H1 (cell line): ENCODE measurements at regions not wholly inside any gene's neighbourhood (a gene's known extent, or its start where the extent isn't known, plus 50 kb on each side); places are given as distances from the start of the nearest gene placed in this dataset.

Source experiments
- CTCF ChIA-PET: fragments of 300-600 bp; sonication (Branson Sonifier 250); formaldehyde crosslinking; loops from one replicate; lab custom pipeline; 2021; ENCODE audit not compliant: partially characterized antibody; lab: Charles Lee
- POLR2A ChIA-PET: fragments of 300-600 bp; sonication (Branson Sonifier 250); formaldehyde crosslinking; loops from one replicate; lab custom pipeline; 2021; ENCODE audit warnings: inconsistent platforms; ENCODE audit not compliant: partially characterized antibody; lab: Charles Lee
- DNase-seq, 2 experiments: peaks; one replicate each; pipeline versions ENCODE4 v3.0.0 to v3.0.0-alpha.2; 2010 to 2022; ENCODE audit warnings: low spot score in 2 of 2, low read depth in 1 of 2, mixed read lengths in 1 of 2
- FAIRE-seq: peaks from 2 replicates; lab custom pipeline; 2011; peaks lifted over from hg19 to GRCh38; lab: Jason Lieb, UNC
- H2AFZ ChIP-seq: 2 replicates; pipeline ENCODE4 v1.8.1; 2012; ENCODE audit warnings: low read length, inconsistent platforms
- H2AK5ac ChIP-seq: 2 replicates; pipeline ENCODE4 v1.6.1; 2013; ENCODE audit warnings: low read depth, low read length
- H2BK120ac ChIP-seq: replicated peaks from 2 replicates; pipeline ENCODE3; 2013; ENCODE audit warnings: low read depth, low read length, inconsistent platforms
- H2BK12ac ChIP-seq: 2 replicates; pipeline ENCODE4 v1.6.1; 2013; ENCODE audit warnings: low read depth, low read length
- H2BK15ac ChIP-seq: 2 replicates; pipeline ENCODE4 v1.6.1; 2013; ENCODE audit warnings: low read length
- H2BK20ac ChIP-seq: 2 replicates; pipeline ENCODE4 v1.6.1; 2013; ENCODE audit warnings: low read length
- H2BK5ac ChIP-seq: 2 replicates; pipeline ENCODE4 v1.6.1; 2013; ENCODE audit warnings: low read depth, low read length
- H3K14ac ChIP-seq: 2 replicates; pipeline ENCODE4 v1.6.1; 2013; ENCODE audit warnings: inconsistent platforms; ENCODE audit not compliant: insufficient read length
- H3K18ac ChIP-seq: 2 replicates; pipeline ENCODE4 v1.6.1; 2013; ENCODE audit warnings: low read length; ENCODE audit errors: extremely low read depth
- H3K23ac ChIP-seq: 2 replicates; pipeline ENCODE4 v1.6.1; 2013; ENCODE audit warnings: inconsistent platforms; ENCODE audit not compliant: insufficient read length
- H3K23me2 ChIP-seq: 2 replicates; pipeline ENCODE4 v1.6.1; 2013; ENCODE audit warnings: low read depth, low read length
- H3K27ac ChIP-seq: 2 replicates; pipeline ENCODE4 v1.6.1; 2011; ENCODE audit warnings: low read depth, low read length, inconsistent platforms
- H3K27me3 ChIP-seq, 4 experiments: replicated peaks in 1 of 4; 1 replicate in 1 of 4; 2 replicates in 3 of 4; pipeline versions ENCODE4 v1.6.1 to v1.8.1; 2011 to 2013; ENCODE audit warnings: low read length in 3 of 4, mild to moderate bottlenecking in 3 of 4, inconsistent platforms in 2 of 4, mixed read lengths in 2 of 4, moderate library complexity in 1 of 4; ENCODE audit not compliant: control insufficient read depth in 3 of 4, insufficient read depth in 3 of 4; ENCODE audit errors: extremely low read depth in 1 of 4
- H3K36me3 ChIP-seq, 4 experiments: 2 replicates each; pipeline versions ENCODE4 v1.6.1 to v1.8.1; 2011 to 2013; ENCODE audit warnings: mild to moderate bottlenecking in 4 of 4, low read length in 3 of 4, moderate library complexity in 2 of 4, control low read depth in 1 of 4, inconsistent platforms in 1 of 4; ENCODE audit not compliant: insufficient read depth in 4 of 4, control insufficient read depth in 2 of 4
- H3K4ac ChIP-seq: replicated peaks from 2 replicates; pipeline ENCODE3; 2013; ENCODE audit warnings: low read length, low read depth, mixed read lengths, inconsistent platforms; ENCODE audit not compliant: insufficient read length
- H3K4me1 ChIP-seq, 4 experiments: replicated peaks in 1 of 4; 1 replicate in 1 of 4; 2 replicates in 3 of 4; pipeline versions ENCODE4 v1.6.1 to v1.8.1; 2011 to 2013; ENCODE audit warnings: low read length in 3 of 4, inconsistent platforms in 2 of 4, mixed read lengths in 1 of 4; ENCODE audit not compliant: insufficient read depth in 4 of 4, control insufficient read depth in 3 of 4
- H3K4me2 ChIP-seq, 2 experiments: 2 replicates each; pipeline versions ENCODE4 v1.6.1 to v1.8.1; 2011 to 2013; ENCODE audit warnings: low read depth in 2 of 2, low read length in 2 of 2, control low read depth in 1 of 2, inconsistent platforms in 1 of 2, mild to moderate bottlenecking in 1 of 2; ENCODE audit not compliant: insufficient read depth in 1 of 2
- H3K4me3 ChIP-seq, 4 experiments: fragments of 200-600, 300-600 bp in 1 of 4; sonication (generic), shearing (Covaris generic), sonication (Bioruptor Twin) in 1 of 4; 2 replicates each; pipeline versions ENCODE4 v1.5.1 to v1.8.1; 2011 to 2016; ENCODE audit warnings: low read length in 4 of 4, low read depth in 3 of 4, control low read depth in 2 of 4, inconsistent platforms in 2 of 4, mild to moderate bottlenecking in 2 of 4, mixed read lengths in 1 of 4, moderate library complexity in 1 of 4; ENCODE audit not compliant: insufficient read depth in 2 of 4; ENCODE audit errors: extremely low read depth in 1 of 4
- H3K56ac ChIP-seq: replicated peaks from 2 replicates; pipeline ENCODE3; 2013; ENCODE audit warnings: low read depth, mild to moderate bottlenecking, mixed read lengths, low read length, inconsistent platforms; ENCODE audit not compliant: insufficient read length
- H3K79me1 ChIP-seq: 2 replicates; pipeline ENCODE4 v1.6.1; 2013; ENCODE audit warnings: low read depth, low read length, control low read depth
- H3K79me2 ChIP-seq, 2 experiments: 2 replicates each; pipeline versions ENCODE4 v1.6.1 to v1.8.1; 2012 to 2013; ENCODE audit warnings: low read length in 2 of 2, mild to moderate bottlenecking in 2 of 2, inconsistent platforms in 1 of 2; ENCODE audit not compliant: insufficient read depth in 2 of 2, control insufficient read depth in 1 of 2
- H3K9ac ChIP-seq, 4 experiments: replicated peaks in 1 of 4; 1 replicate in 1 of 4; 2 replicates in 3 of 4; pipeline versions ENCODE4 v1.6.1 to v1.8.1; 2011 to 2013; ENCODE audit warnings: low read depth in 3 of 4, low read length in 3 of 4, control low read depth in 2 of 4, mild to moderate bottlenecking in 2 of 4, moderate library complexity in 2 of 4, inconsistent platforms in 1 of 4; ENCODE audit errors: extremely low read depth in 1 of 4
- H3K9me3 ChIP-seq, 2 experiments: 2 replicates each; pipeline versions ENCODE4 v1.6.1 to v1.8.1; 2012 to 2013; ENCODE audit warnings: mild to moderate bottlenecking in 2 of 2, moderate library complexity in 2 of 2, control low read depth in 1 of 2, inconsistent platforms in 1 of 2, low read depth in 1 of 2, low read length in 1 of 2, mixed read lengths in 1 of 2; ENCODE audit not compliant: insufficient read depth in 2 of 2
- H4K20me1 ChIP-seq, 2 experiments: replicated peaks in 1 of 2; 2 replicates each; pipeline versions ENCODE3 to v1.8.1; 2011 to 2013; ENCODE audit warnings: inconsistent platforms in 2 of 2, low read length in 2 of 2, mild to moderate bottlenecking in 1 of 2; ENCODE audit not compliant: insufficient read depth in 2 of 2, control insufficient read depth in 1 of 2
- H4K5ac ChIP-seq: 2 replicates; pipeline ENCODE4 v1.6.1; 2013; ENCODE audit warnings: low read length, low read depth, mixed read lengths, inconsistent platforms; ENCODE audit not compliant: insufficient read length
- H4K8ac ChIP-seq: 2 replicates; pipeline ENCODE4 v1.8.0; 2013; ENCODE audit warnings: mild to moderate bottlenecking, moderate library complexity, low read length, inconsistent platforms; ENCODE audit not compliant: insufficient read depth; ENCODE audit errors: extremely low read depth
- H4K91ac ChIP-seq: replicated peaks from 2 replicates; pipeline ENCODE3; 2013; ENCODE audit warnings: low read length, mixed read lengths, inconsistent platforms; ENCODE audit not compliant: insufficient read length
- KDM5A ChIP-seq: fragments of 200-600 bp; IDR thresholded peaks from 2 replicates; pipeline ENCODE4 v1.7.1; 2012; ENCODE audit warnings: mild to moderate bottlenecking, low read length, inconsistent platforms, mixed read lengths
- RAD21 ChIP-seq, 2 experiments: IDR thresholded peaks in 1 of 2; conservative IDR thresholded peaks in 1 of 2; 2 replicates each; pipeline ENCODE4 v1.6.1; 2011; ENCODE audit warnings: low read depth in 2 of 2, low read length in 2 of 2, improper control_type of control experiment in 1 of 2, inconsistent platforms in 1 of 2, mild to moderate bottlenecking in 1 of 2, moderate library complexity in 1 of 2
- RFX5 ChIP-seq: IDR thresholded peaks from 2 replicates; pipeline ENCODE4 v1.6.1; 2011; ENCODE audit warnings: low read depth, low read length, improper control_type of control experiment, borderline replicate concordance
- TCF12 ChIP-seq: IDR thresholded peaks from 2 replicates; pipeline ENCODE4 v1.6.1; 2011; ENCODE audit warnings: low read depth, mild to moderate bottlenecking, low read length
- WGBS, 2 experiments: shearing (Covaris generic) in 1 of 2; methylation state at CpG; one replicate each; pipeline versions ENCODE4 v1.1.6 to v1.1.7; 2013 to 2015; ENCODE audit warnings: low lambda C conversion rate in 2 of 2, mixed read lengths in 2 of 2, inconsistent platforms in 1 of 2, low coverage in 1 of 2, missing lambda C conversion rate in 1 of 2; ENCODE audit not compliant: insufficient replicate concordance in 2 of 2, insufficient coverage in 1 of 2, insufficient read length in 1 of 2; ENCODE audit errors: extremely low coverage in 1 of 2, missing lambda C conversion rate in 1 of 2; 5-methylcytosine and 5-hydroxymethylcytosine counted together

DNA sequence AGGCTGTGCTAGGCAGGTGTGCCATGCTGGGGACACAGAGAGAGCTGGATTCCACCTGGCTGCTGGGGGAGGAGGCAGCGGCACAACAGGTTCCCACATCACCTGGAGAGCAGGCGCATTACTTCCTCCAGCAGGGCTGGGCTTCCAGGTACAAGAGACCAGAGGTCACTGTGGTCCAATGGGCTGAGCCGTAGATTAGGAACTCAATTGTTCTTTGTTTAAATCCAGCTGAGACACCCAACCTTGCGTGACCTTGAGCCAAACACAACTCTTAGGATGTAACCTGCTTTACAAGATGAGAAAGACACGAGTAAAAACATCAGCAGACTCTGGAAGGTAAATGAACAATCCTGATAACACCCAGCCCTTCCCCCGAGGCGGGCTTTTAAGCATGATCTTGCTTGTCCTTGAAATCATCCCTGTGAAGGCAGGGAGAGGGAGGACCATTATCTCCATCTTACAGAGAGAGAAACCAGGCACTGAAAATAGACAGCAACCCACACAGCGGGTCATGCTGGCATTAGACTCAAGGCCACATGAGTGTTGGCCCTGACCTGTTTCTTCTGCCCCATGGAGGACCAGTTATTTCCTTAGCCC, 216.5 kb upstream of the RREB1 start:
- H4K20me1 ChIP-seq = no peaks in the 10 kb centered on the region
- WGBS, 2 experiments = 75% methylated on average over 8 of the region's 8 CpGs; no CpG with 5 or more reads in 1 of the 2 experiments
- H2AK5ac ChIP-seq = no peak overlapping the region
- H3K9ac ChIP-seq = no peak overlapping the region
- H3K23ac ChIP-seq = no peak overlapping the region
- TF ChIP-seq RFX5 = no peak
- no peak for TF ChIP-seq KDM5A
- TF ChIP-seq RAD21 (IDR thresholded peaks at IDR 0.05 in 1 of 2, conservative IDR thresholded peaks at IDR 0.05 in 1 of 2; ENCODE audit: low read depth in 2 of 2, low read length in 2 of 2) = 0 out of 4 replicates have a peak, but pooled peaks of 1 of the 2 experiments have one; percentile 4
- TF ChIP-seq TCF12 = peak; percentile 80; the same call in 1 of the 2 replicates
- H3K56ac ChIP-seq = no peak overlapping the region
- FAIRE-seq = no peak
- H3K9me3 ChIP-seq = no peaks in the 10 kb centered on the region
- H3K27ac ChIP-seq = no peak overlapping the region
- ChIA-PET CTCF (interaction anchor here (1.1 to 1.4 kb wide), 3 partner anchors 11 to 217 kb away, joined by 3 to 4 read pairs (median 3); no protein-coding TSS in a partner anchor), POLR2A (no interaction called here)
- H4K91ac ChIP-seq = no peak overlapping the region
- H3K4me3 ChIP-seq = no peak overlapping the region
- no peak overlapping the region for H4K5ac ChIP-seq
- no peak overlapping the region for H2BK5ac ChIP-seq
- no peaks in the 10 kb centered on the region for H3K79me2 ChIP-seq
- no peak overlapping the region for H3K18ac ChIP-seq
- H3K4me1 ChIP-seq = peaks cover 0 to 16% (median 6%) of the 10 kb centered on the region in 4 experiments; a peak in 4 of 7 replicates
- no peak overlapping the region for H2BK120ac ChIP-seq
- H3K23me2 ChIP-seq = no peaks in the 10 kb centered on the region
- 0 out of 7 replicates have a peak, but pooled peaks cover 0 to under 1% (median 0%) of the 10 kb centered on the region in 4 experiments for H3K27me3 ChIP-seq
- no peak overlapping the region for H3K4ac ChIP-seq
- no peak overlapping the region for H4K8ac ChIP-seq
- no peaks in the 10 kb centered on the region for H3K79me1 ChIP-seq
- no peak overlapping the region for H2BK15ac ChIP-seq
- DNase-seq = no peak
- H3K36me3 ChIP-seq = no peaks in the 10 kb centered on the region
- H2BK20ac ChIP-seq = peak overlapping the region; percentile 23; the same call in 1 of the 2 replicates
- peak overlapping the region; percentile 32; the same call in 1 of the 2 replicates for H2BK12ac ChIP-seq
- peak overlapping the region in 1 of 2 experiments; percentile 47; a peak in 1 of 4 replicates for H3K4me2 ChIP-seq
- H3K14ac ChIP-seq = no peak overlapping the region
- H2AFZ ChIP-seq = peak overlapping the region; percentile 68
